IMR-90 (cell line): ENCODE measurements at regions not wholly inside any gene's neighbourhood (a gene's known extent, or its start where the extent isn't known, plus 50 kb on each side); places are given as distances from the start of the nearest gene placed in this dataset.

ENCODE experiments used
- ATAC-seq: fragments of 200-7000 bp; cut with Tn5 transposase; 2 replicates; pipeline ENCODE4 v1.9.1; 2020; ENCODE audit warnings: low read depth, mild to moderate bottlenecking, moderate library complexity
- BruUV-seq: library from RNA; stranded (reverse); fragments of 400-500 nt; replicated peaks from 2 replicates; lab custom pipeline; 2021; lab: Mats Ljungman, UMichigan
- CTCF ChIA-PET: fragments of 300-600 bp; formaldehyde crosslinking; extraction: SDS; loops from one replicate; lab custom pipeline; 2021; ENCODE audit warnings: antibody characterized with exemption; lab: Yijun Ruan, JAX
- POLR2A ChIA-PET: fragments of 300-600 bp; sonication (Branson Sonifier 250); formaldehyde crosslinking; loops from one replicate; lab custom pipeline; 2022; ENCODE audit warnings: antibody characterized with exemption; ENCODE audit not compliant: unreplicated experiment; lab: Charles Lee
- DNase-seq: peaks from one replicate; pipeline ENCODE4 v3.0.0; 2013
- H2AFZ ChIP-seq: replicated peaks from 2 replicates; pipeline ENCODE3; 2013; ENCODE audit warnings: low read length, mild to moderate bottlenecking; ENCODE audit not compliant: poor library complexity
- H2AK5ac ChIP-seq: 2 replicates; pipeline ENCODE4 v1.6.1; 2013; ENCODE audit warnings: low read depth, low read length, inconsistent platforms
- H2AK9ac ChIP-seq: replicated peaks from 2 replicates; pipeline ENCODE3; 2013; ENCODE audit warnings: mild to moderate bottlenecking, low read depth, low read length, moderate library complexity; ENCODE audit not compliant: poor library complexity
- H2BK120ac ChIP-seq: 2 replicates; pipeline ENCODE4 v1.6.1; 2013; ENCODE audit warnings: low read depth, low read length, inconsistent platforms
- H2BK15ac ChIP-seq: 3 replicates; pipeline ENCODE4 v1.6.1; 2013; ENCODE audit warnings: low read depth, low read length, inconsistent platforms
- H2BK20ac ChIP-seq: 2 replicates; pipeline ENCODE4 v1.6.1; 2013; ENCODE audit warnings: low read depth, mild to moderate bottlenecking, inconsistent platforms, low read length, moderate library complexity
- H2BK5ac ChIP-seq: 2 replicates; pipeline ENCODE4 v1.6.1; 2013; ENCODE audit warnings: mild to moderate bottlenecking, low read depth, low read length, inconsistent platforms; ENCODE audit not compliant: poor library complexity, severe bottlenecking
- H3K14ac ChIP-seq: replicated peaks from 2 replicates; pipeline ENCODE4 v1.6.1; 2013; ENCODE audit warnings: low read depth, low read length, inconsistent platforms
- H3K18ac ChIP-seq: 2 replicates; pipeline ENCODE4 v1.6.1; 2013; ENCODE audit warnings: low read depth, low read length, control low read depth
- H3K23ac ChIP-seq: 2 replicates; pipeline ENCODE4 v1.6.1; 2013; ENCODE audit warnings: low read depth, low read length, inconsistent platforms
- H3K27ac ChIP-seq: 2 replicates; pipeline ENCODE4 v1.5.1; 2013; ENCODE audit warnings: mild to moderate bottlenecking, control low read depth, low read length; ENCODE audit not compliant: insufficient read depth
- H3K27me3 ChIP-seq: 2 replicates; pipeline ENCODE4 v1.6.1; 2013; ENCODE audit warnings: low read length; ENCODE audit not compliant: control insufficient read depth, insufficient read depth
- H3K36me3 ChIP-seq: 2 replicates; pipeline ENCODE4 v1.6.1; 2013; ENCODE audit warnings: low read length, mixed read lengths; ENCODE audit not compliant: control insufficient read depth, insufficient read depth
- H3K4ac ChIP-seq: 2 replicates; pipeline ENCODE4 v1.6.1; 2013; ENCODE audit warnings: low read depth, low read length, inconsistent platforms
- H3K4me1 ChIP-seq: 2 replicates; pipeline ENCODE4 v1.6.1; 2013; ENCODE audit warnings: low read length, mixed read lengths; ENCODE audit not compliant: control insufficient read depth, insufficient read depth
- H3K4me2 ChIP-seq: 2 replicates; pipeline ENCODE4 v1.6.1; 2013; ENCODE audit warnings: low read depth, mild to moderate bottlenecking, control low read depth, low read length, moderate library complexity
- H3K4me3 ChIP-seq: 2 replicates; pipeline ENCODE4 v1.5.1; 2013; ENCODE audit warnings: low read depth, mild to moderate bottlenecking, control low read depth, low read length, moderate library complexity; ENCODE audit not compliant: insufficient read depth
- H3K56ac ChIP-seq: 2 replicates; pipeline ENCODE4 v1.6.1; 2013; ENCODE audit warnings: low read length, inconsistent platforms; ENCODE audit not compliant: insufficient read depth; ENCODE audit errors: extremely low read depth
- H3K79me1 ChIP-seq, 2 experiments: 2 replicates each; pipeline ENCODE4 v1.6.1; 2013; ENCODE audit warnings: low read length in 2 of 2, inconsistent platforms in 1 of 2, low read depth in 1 of 2
- H3K9ac ChIP-seq: 2 replicates; pipeline ENCODE4 v1.6.1; 2013; ENCODE audit warnings: low read depth, low read length, control low read depth
- H3K9me1 ChIP-seq: 2 replicates; pipeline ENCODE4 v1.6.1; 2013; ENCODE audit warnings: low read length, inconsistent platforms; ENCODE audit not compliant: insufficient read depth
- H3K9me3 ChIP-seq: 2 replicates; pipeline ENCODE4 v1.6.1; 2013; ENCODE audit warnings: low read length; ENCODE audit not compliant: control insufficient read depth, insufficient read depth
- H4K20me1 ChIP-seq: 2 replicates; pipeline ENCODE4 v1.6.1; 2013; ENCODE audit warnings: low read length, inconsistent platforms; ENCODE audit not compliant: insufficient read depth
- H4K5ac ChIP-seq: 2 replicates; pipeline ENCODE4 v1.6.1; 2013; ENCODE audit warnings: mild to moderate bottlenecking, low read depth, low read length, control low read depth
- H4K8ac ChIP-seq, 2 experiments: 2 replicates each; pipeline ENCODE4 v1.6.1; 2013; ENCODE audit warnings: low read depth in 2 of 2, low read length in 2 of 2, control low read depth in 1 of 2, inconsistent platforms in 1 of 2
- H4K91ac ChIP-seq: 2 replicates; pipeline ENCODE4 v1.6.1; 2013; ENCODE audit warnings: low read depth, low read length, inconsistent platforms; ENCODE audit not compliant: insufficient read depth
- CEBPB ChIP-seq: IDR thresholded peaks from 2 replicates; pipeline ENCODE4 v1.6.1; 2012; ENCODE audit warnings: low read depth, low read length, improper control_type of control experiment
- CHD1 ChIP-seq: IDR thresholded peaks from 2 replicates; pipeline ENCODE4 v1.6.1; 2012; ENCODE audit warnings: low read depth, low read length, improper control_type of control experiment
- NFE2L2 ChIP-seq: fragments of 150-350 bp; IDR thresholded peaks from 2 replicates; pipeline ENCODE4 v1.6.1; 2016; ENCODE audit warnings: low read depth, mild to moderate bottlenecking, low read length
- POLR2A ChIP-seq: IDR thresholded peaks from 2 replicates; pipeline ENCODE4 v1.6.1; 2012; ENCODE audit warnings: mild to moderate bottlenecking, low read depth, low read length
- RFX5 ChIP-seq: IDR thresholded peaks from 2 replicates; pipeline ENCODE4 v1.8.0; 2012; ENCODE audit warnings: low read depth, mild to moderate bottlenecking, low read length, moderate library complexity
- WGBS, 2 experiments: methylation state at CpG; one replicate each; pipeline versions ENCODE4 v1.1.5 to v1.1.7; 2013; ENCODE audit warnings: missing lambda C conversion rate in 2 of 2; ENCODE audit not compliant: insufficient read length in 1 of 2; ENCODE audit errors: extremely low coverage in 2 of 2; 5-methylcytosine and 5-hydroxymethylcytosine counted together
- dilution Hi-C: fragments of 300-500 bp; cut with HindIII; formaldehyde crosslinking; loops from one replicate; pipeline ENCODE4 v1.14.3; 2018; ENCODE audit warnings: low sequenced_read_pairs; ENCODE audit not compliant: unreplicated experiment
- in situ Hi-C: fragments of 300-500 bp; cut with MboI; formaldehyde crosslinking; loops from 3 replicates; pipeline ENCODE4 v1.14.3; 2019; ENCODE audit warnings: low sequenced_read_pairs, inconsistent platforms, mixed read lengths
- intact Hi-C: fragments of 100-400 bp; cut with micrococcal nuclease; formaldehyde crosslinking; loops from 2 replicates; pipeline ENCODE4 v1.10.0; 2022
- TF ChIP-seq, protein P1 (sequence below): conservative IDR thresholded peaks from 2 replicates; pipeline ENCODE4 v1.5.1; 2012; ENCODE audit warnings: mild to moderate bottlenecking, low read depth, low read length, improper control_type of control experiment

DNA sequence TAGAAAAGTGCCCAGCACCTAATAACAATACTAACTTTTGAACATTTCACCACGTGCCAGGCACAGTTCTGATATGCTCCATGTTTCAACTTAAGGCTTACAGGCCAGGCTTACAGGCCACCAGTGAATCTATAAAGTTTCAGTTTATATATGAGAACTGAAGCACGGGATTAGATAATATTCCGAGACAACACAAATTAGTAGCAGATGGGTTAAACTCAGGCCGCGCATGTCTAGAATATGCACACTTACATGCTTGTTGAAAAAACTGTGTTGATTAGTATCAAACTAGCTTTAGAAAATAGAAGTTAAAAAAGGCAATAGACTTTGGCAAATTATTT lies 587.9 kb downstream of the MTRR start:
- Histone ChIP-seq H2AK5ac (no peak overlapping the region), H2AK9ac (no peak overlapping the region), H3K27me3 (no peaks in the 10 kb centered on the region), H2BK20ac (peak overlapping the region; percentile 67; the same call in 1 of the 2 replicates), H2BK15ac (peak overlapping the region; percentile 78; the same call in 1 of the 3 replicates), H3K4me3 (peak overlapping the region; percentile 21; the same call in 1 of the 2 replicates), H3K4me1 (0 out of 2 replicates have a peak, but pooled peaks cover 2% of the 10 kb centered on the region), H3K4me2 (peak overlapping the region; percentile 60; the same call in 1 of the 2 replicates), H3K27ac (peak overlapping the region; percentile 41; the same call in 1 of the 2 replicates), H3K14ac (peak overlapping the region; percentile 91), H2BK120ac (peak overlapping the region; percentile 68), H4K5ac (peak overlapping the region; percentile 82), H4K8ac (peak overlapping the region; percentile 90 to 91), H3K79me1 (peaks cover 5 to 11% of the 10 kb centered on the region in 2 experiments; a peak in 3 of 4 replicates), H3K9me3 (no peaks in the 10 kb centered on the region), H3K36me3 (peaks cover 5% of the 10 kb centered on the region), H4K20me1 (no peaks in the 10 kb centered on the region), H2BK5ac (peak overlapping the region; percentile 92), H3K18ac (peak overlapping the region; percentile 85), H2AFZ (no peak overlapping the region), H3K9me1 (no peaks in the 10 kb centered on the region), H3K4ac (peak overlapping the region; percentile 46; the same call in 1 of the 2 replicates), H3K9ac (peak overlapping the region; percentile 53), H3K23ac (peak overlapping the region; percentile 80), H3K56ac (peak overlapping the region; percentile 74; the same call in 1 of the 2 replicates), H4K91ac (peak overlapping the region; percentile 84)
- TF ChIP-seq CHD1, result no peak
- TF ChIP-seq POLR2A, result no peak
- TF ChIP-seq, protein P1, sequence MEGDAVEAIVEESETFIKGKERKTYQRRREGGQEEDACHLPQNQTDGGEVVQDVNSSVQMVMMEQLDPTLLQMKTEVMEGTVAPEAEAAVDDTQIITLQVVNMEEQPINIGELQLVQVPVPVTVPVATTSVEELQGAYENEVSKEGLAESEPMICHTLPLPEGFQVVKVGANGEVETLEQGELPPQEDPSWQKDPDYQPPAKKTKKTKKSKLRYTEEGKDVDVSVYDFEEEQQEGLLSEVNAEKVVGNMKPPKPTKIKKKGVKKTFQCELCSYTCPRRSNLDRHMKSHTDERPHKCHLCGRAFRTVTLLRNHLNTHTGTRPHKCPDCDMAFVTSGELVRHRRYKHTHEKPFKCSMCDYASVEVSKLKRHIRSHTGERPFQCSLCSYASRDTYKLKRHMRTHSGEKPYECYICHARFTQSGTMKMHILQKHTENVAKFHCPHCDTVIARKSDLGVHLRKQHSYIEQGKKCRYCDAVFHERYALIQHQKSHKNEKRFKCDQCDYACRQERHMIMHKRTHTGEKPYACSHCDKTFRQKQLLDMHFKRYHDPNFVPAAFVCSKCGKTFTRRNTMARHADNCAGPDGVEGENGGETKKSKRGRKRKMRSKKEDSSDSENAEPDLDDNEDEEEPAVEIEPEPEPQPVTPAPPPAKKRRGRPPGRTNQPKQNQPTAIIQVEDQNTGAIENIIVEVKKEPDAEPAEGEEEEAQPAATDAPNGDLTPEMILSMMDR, result no peak
- TF ChIP-seq RFX5, result no peak
- TF ChIP-seq NFE2L2, result no peak
- no peak for TF ChIP-seq CEBPB
- CTCF ChIA-PET, result no interaction called here
- dilution Hi-C loops, result no loop called here
- intact Hi-C loops, result loop anchor here (5.0 to 10.0 kb wide), 4 partner anchors 270 to 1085 kb away; no protein-coding TSS in a partner anchor
- WGBS, 2 experiments, result no CpG with 5 or more reads among the region's 5 CpGs
- BruUV-seq, result no TSS peak
- POLR2A ChIA-PET, result no interaction called here
- ATAC-seq (peak; percentile 1; the same call in 1 of the 2 replicates), DNase-seq (peak; percentile 3)
- in situ Hi-C loops, result no loop called here
